Heart right ventricle (tissue), 16 donors: ENCODE measurements at regions not wholly inside any gene's neighbourhood (a gene's known extent, or its start where the extent isn't known, plus 50 kb on each side); places are given as distances from the start of the nearest gene placed in this dataset.
"Not testable (repeated sequence)": the region's sequence is repeated elsewhere in the genome, so short reads cannot be mapped to it uniquely, and the experiment has no call there.

ENCODE experiments used
- ATAC-seq, 8 donors: fragments of 200-7000 bp; cut with Tn5 transposase; one replicate each; pipeline ENCODE4 v1.9.1; 2020; ENCODE audit warnings: mild to moderate bottlenecking in 8 of 8, moderate library complexity in 8 of 8, moderate number of reproducible peaks in 1 of 8
- DNase-seq, 2 donors: peaks; one replicate each; pipeline ENCODE4 v3.0.0-alpha.2; 2020
- H3K27ac ChIP-seq, 10 donors: fragments of 200-600 bp; sonication (generic) in 2 of 10; one replicate each; pipeline versions ENCODE4 v1.5.0 to v1.8.0; 2020 to 2022; ENCODE audit warnings: mild to moderate bottlenecking in 3 of 10
- H3K27me3 ChIP-seq, 7 donors: fragments of 200-600 bp; one replicate each; pipeline ENCODE4 v1.8.0; 2021 to 2022; ENCODE audit warnings: mild to moderate bottlenecking in 2 of 7
- H3K36me3 ChIP-seq, 9 donors: fragments of 200-600 bp; sonication (generic) in 1 of 9; one replicate each; pipeline versions ENCODE4 v1.5.0 to v1.8.0; 2020 to 2022; ENCODE audit warnings: mild to moderate bottlenecking in 2 of 9
- H3K4me1 ChIP-seq, 9 donors: fragments of 200-600 bp; sonication (generic) in 1 of 9; one replicate each; pipeline versions ENCODE4 v1.5.0 to v1.8.0; 2020 to 2022; ENCODE audit warnings: mild to moderate bottlenecking in 4 of 9
- H3K4me3 ChIP-seq, 10 donors: fragments of 200-600 bp; sonication (generic) in 2 of 10; one replicate each; pipeline versions ENCODE4 v1.5.0 to v1.8.0; 2020 to 2022; ENCODE audit warnings: mild to moderate bottlenecking in 7 of 10, moderate library complexity in 2 of 10
- H3K9me3 ChIP-seq, 11 donors: fragments of 200-600 bp in 10 of 11; sonication (generic) in 2 of 11; one replicate each; pipeline versions ENCODE4 v1.5.0 to v1.8.0; 2013 to 2022; ENCODE audit warnings: mild to moderate bottlenecking in 2 of 11, control low read depth in 1 of 11, moderate library complexity in 1 of 11
- WGBS, 2 donors: extraction: QIAGEN DNeasy Blood & Tissue Kit; methylation state at CpG; one replicate each; pipeline ENCODE4 v1.1.7; 2013; ENCODE audit warnings: inconsistent platforms in 1 of 2; 5-methylcytosine and 5-hydroxymethylcytosine counted together
- intact Hi-C, 10 donors: fragments of 100-400 bp; cut with DNase I; formaldehyde crosslinking; loops; one replicate each; pipeline versions ENCODE4 v1.11.1 to v1.14.2; 2022
- TF ChIP-seq, protein P1 (sequence below), 9 donors: fragments of 200-600 bp; sonication (generic) in 2 of 9; IDR thresholded peaks; one replicate each; pipeline versions ENCODE4 v1.5.0 to v1.8.0; 2021 to 2022; ENCODE audit warnings: antibody characterized with exemption in 9 of 9, mild to moderate bottlenecking in 5 of 9, moderate library complexity in 1 of 9
- donor health status: Arrhythmogenic right ventricular cardiomyopathy.
- donor health status: ischemic (EF 13 %, LVEDD 7.1; RV severe dilation, severe dysfunction).
- donor health status: healthy with polysubstance abuse.
- donor health status: DM: no; HTN: yes; CAD: no.
- donor health status: DM: no; HTN: no; CAD: no.
- donor health status: ischemic (EF 25% LVEDD 6.9; RV normal size, moderate dysfunction).
- donor health status: ischemic (EF 25% LVEDD 5.7; RV mildly dilated, moderate dysfunction).
- donor health status: healthy.
- donor health status: DM: yes; HTN: yes; CAD: no.
- donor health status: Ischemic cardiomyopathy.
- donor health status: ischemic (EF 35%, LVEDD 5.7; RV mildly dilated, moderate dysfunction).
- donor health status: nonischemic (EF 11% LVEDD 7.7; RV severe dilation, severe dysfunction).
- donor health status: DM: yes; HTN: yes; CAD: no.
- donor health status: PGD.
- donor health status: ischemic (EF 29% LVEDD 5.4; RV normal size, mild dysfunction).
- donor health status: nonischemic (EF 23%, LVEDD 6.1; RV moderate dilation, normal function).

DNA sequence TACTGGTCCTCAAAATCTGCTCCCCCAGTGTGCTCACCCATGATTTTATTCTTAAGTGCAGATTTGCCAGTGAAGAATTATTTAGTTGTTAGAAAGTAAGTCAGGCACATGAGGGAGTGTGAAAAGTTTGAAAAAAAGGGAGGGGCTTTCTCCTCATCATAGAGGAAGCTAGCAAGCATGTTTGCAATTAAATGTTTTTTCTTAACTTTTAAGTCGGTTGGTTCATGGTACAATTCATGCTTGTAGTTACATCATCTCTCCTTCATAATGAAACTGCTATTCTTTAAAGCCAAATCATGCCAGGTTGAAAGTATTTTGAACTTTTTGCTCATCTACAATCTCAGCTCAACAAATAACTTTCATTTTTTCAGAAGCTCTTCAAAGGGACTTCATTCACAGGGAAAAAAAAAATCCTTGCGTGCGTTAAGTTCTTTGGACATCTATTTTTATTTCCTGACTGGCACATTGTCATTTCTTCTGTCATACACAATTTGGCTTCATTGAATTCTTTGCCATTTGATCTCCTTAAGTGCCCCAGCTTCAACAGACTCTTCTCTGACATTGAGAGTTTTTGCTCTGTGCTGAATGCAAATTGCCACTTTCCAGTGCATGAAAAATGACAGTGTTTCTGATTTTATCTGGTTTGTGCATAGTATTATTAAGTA is 456.9 kb downstream of the TMEM232 start:
- DNase-seq (no peak), ATAC-seq (no peak)
- Histone ChIP-seq H3K36me3 (no peaks in the 10 kb centered on the region), H3K27me3 (no peaks in the 10 kb centered on the region), H3K9me3 (peaks cover 0 to under 1% (median 0%) of the 10 kb centered on the region in 11 donors), H3K4me1 (peaks cover 0 to 7% (median 0%) of the 10 kb centered on the region in 9 donors), H3K27ac (no peak overlapping the region), H3K4me3 (no peak overlapping the region)
- intact Hi-C loops: no loop called here
- 43 to 56% methylated on average over 3 of the region's 3 CpGs for WGBS, 2 donors
- TF ChIP-seq, protein P1, sequence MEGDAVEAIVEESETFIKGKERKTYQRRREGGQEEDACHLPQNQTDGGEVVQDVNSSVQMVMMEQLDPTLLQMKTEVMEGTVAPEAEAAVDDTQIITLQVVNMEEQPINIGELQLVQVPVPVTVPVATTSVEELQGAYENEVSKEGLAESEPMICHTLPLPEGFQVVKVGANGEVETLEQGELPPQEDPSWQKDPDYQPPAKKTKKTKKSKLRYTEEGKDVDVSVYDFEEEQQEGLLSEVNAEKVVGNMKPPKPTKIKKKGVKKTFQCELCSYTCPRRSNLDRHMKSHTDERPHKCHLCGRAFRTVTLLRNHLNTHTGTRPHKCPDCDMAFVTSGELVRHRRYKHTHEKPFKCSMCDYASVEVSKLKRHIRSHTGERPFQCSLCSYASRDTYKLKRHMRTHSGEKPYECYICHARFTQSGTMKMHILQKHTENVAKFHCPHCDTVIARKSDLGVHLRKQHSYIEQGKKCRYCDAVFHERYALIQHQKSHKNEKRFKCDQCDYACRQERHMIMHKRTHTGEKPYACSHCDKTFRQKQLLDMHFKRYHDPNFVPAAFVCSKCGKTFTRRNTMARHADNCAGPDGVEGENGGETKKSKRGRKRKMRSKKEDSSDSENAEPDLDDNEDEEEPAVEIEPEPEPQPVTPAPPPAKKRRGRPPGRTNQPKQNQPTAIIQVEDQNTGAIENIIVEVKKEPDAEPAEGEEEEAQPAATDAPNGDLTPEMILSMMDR (IDR thresholded peaks at IDR 0.05): no peak

DNA sequence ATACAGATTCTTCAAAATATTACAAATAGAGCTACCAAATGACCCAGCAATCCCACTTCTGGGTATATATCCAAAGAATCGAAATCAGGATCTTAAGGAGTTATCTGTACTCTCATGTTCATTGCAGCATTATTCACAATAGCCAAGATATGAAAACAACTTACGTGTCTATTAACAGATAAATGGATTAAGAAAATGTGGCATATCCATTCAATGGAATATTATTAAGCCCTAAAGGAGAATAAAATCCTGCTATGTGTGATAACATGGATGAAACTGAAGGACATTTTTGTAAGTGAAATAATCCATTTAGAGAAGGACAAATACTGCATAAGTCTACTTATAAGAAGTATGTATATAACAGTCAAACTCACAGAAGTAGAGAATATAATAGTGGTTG is 450.6 kb downstream of the TMEM232 start:
- Histone ChIP-seq H3K27ac (no peak overlapping the region), H3K4me3 (no peak overlapping the region), H3K36me3 (no peaks in the 10 kb centered on the region), H3K4me1 (no peaks in the 10 kb centered on the region), H3K9me3 (peaks cover 0 to 44% (median 4%) of the 10 kb centered on the region in 11 donors), H3K27me3 (no peaks in the 10 kb centered on the region)
- ATAC-seq (no peak), DNase-seq (no peak)
- TF ChIP-seq, protein P1 (IDR thresholded peaks at IDR 0.05): no peak
- 81 to 85% methylated on average over 2 of the region's 2 CpGs for WGBS, 2 donors
- intact Hi-C loops: no loop called here

GRCh38 chr5:110278449-110278848 is 448.0 kb downstream of the TMEM232 start:
- intact Hi-C loops, H3K36me3 ChIP-seq, H3K4me3 ChIP-seq, H3K4me1 ChIP-seq, H3K27ac ChIP-seq, DNase-seq, H3K27me3 ChIP-seq, ATAC-seq: not testable (repeated sequence)
- peaks cover 0 to 63% (median 5%) of the 10 kb centered on the region in 11 donors for H3K9me3 ChIP-seq
- 78 to 82% methylated on average over 1 of the region's 1 CpG for WGBS, 2 donors

DNA sequence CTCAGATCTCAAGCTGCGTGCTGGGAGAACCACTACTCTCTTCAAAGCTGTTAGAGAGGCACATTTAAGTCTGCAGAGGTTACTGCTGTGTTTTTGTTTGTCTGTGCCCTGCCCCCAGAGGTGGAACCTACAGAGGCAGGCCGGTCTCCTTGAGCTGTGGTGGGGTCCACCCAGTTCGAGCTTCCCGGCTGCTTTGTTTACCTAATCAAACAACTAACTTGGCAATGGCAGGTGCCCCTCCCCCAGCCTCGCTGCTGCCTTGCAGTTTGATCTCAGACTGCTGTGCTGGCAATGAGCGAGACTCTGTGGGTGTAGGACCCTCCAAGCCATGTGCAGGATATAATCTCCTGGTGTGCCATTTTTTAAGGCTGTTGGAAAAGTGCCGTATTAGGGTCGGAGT is 442.4 kb downstream of the TMEM232 start:
- 89 to 93% methylated on average over 8 of the region's 8 CpGs for WGBS, 2 donors
- ATAC-seq, H3K27me3 ChIP-seq, H3K4me1 ChIP-seq, H3K4me3 ChIP-seq, intact Hi-C loops, DNase-seq, H3K27ac ChIP-seq, H3K36me3 ChIP-seq: not testable (repeated sequence)
- H3K9me3 ChIP-seq: peaks cover 0 to 48% (median 0%) of the 10 kb centered on the region in 11 donors

GRCh38 chr5:110288766-110289511 is 437.5 kb downstream of the TMEM232 start:
- DNase-seq (no peak), ATAC-seq (no peak)
- TF ChIP-seq, protein P1 (IDR thresholded peaks at IDR 0.05): no peak
- Histone ChIP-seq H3K27me3 (no peaks in the 10 kb centered on the region), H3K9me3 (peaks cover 0 to 18% (median 0%) of the 10 kb centered on the region in 11 donors), H3K4me3 (no peak overlapping the region), H3K36me3 (no peaks in the 10 kb centered on the region), H3K4me1 (no peaks in the 10 kb centered on the region), H3K27ac (no peak overlapping the region)
- intact Hi-C loops: no loop called here
- WGBS, 2 donors: 56 to 63% methylated on average over 3 of the region's 3 CpGs
